GM18519 (cell line): ENCODE measurements at regions not wholly inside any gene's neighbourhood (a gene's known extent, or its start where the extent isn't known, plus 50 kb on each side); places are given as distances from the start of the nearest gene placed in this dataset.

Experiments used
- ATAC-seq: cut with Tn5 transposase; IDR thresholded peaks from one replicate; pipeline ENCODE4 v1.9.1; 2021; ENCODE audit warnings: mild to moderate bottlenecking, moderate library complexity; ENCODE audit not compliant: unreplicated experiment, low FRiP score

DNA sequence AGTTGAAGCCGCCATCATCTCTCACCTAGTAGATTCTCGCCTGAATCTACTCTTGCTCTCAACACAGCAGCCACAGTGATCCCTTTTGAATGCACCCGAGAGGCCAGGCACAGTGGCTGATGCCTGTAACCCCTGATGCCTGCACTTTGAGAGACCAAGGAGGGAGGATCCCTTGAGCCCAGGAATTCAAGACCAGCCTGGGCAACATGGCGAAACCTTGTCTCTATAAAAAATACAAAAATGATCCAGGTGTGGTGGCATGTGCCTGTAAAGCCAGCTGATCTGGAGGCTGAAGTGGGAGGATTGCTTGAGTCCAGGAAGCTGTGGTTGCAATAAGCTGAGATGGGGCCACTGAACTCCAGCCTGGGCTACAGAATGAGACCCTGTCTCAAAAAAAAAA lies 60.3 kb upstream of the EML4 start:
- no peak for ATAC-seq

DNA sequence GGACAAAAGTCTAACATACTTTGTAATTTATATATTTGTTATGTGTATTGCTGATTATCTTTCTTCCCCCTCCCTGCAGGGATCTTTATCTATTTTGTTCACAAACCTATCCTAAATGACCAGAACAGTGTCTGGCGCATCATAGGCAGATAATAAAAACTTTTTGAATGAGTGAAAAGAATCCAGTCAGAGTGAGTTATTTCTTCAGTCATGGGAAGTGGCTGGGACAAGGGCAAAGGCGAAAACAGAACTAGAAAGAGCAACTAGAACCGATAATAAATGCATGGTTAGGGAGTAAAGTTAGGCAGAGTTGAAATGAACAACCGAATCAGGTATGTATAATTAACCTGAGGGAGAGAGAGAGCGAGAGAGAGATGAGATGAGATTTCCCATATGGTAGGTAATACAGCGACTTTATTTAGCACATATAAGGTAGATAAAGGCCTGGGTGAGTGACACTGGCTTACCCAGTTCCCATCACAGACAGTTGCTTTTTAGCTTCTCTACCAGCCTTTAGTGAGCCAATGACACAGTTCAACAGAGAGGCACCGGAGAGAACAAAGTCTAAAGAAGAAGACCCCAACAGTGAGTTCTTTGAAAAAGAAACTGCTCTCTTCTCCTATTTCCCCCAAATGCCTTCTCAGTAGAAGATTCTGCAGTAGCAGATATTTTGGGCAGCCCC lies 59.1 kb upstream of the EML4 start:
- no peak for ATAC-seq

DNA sequence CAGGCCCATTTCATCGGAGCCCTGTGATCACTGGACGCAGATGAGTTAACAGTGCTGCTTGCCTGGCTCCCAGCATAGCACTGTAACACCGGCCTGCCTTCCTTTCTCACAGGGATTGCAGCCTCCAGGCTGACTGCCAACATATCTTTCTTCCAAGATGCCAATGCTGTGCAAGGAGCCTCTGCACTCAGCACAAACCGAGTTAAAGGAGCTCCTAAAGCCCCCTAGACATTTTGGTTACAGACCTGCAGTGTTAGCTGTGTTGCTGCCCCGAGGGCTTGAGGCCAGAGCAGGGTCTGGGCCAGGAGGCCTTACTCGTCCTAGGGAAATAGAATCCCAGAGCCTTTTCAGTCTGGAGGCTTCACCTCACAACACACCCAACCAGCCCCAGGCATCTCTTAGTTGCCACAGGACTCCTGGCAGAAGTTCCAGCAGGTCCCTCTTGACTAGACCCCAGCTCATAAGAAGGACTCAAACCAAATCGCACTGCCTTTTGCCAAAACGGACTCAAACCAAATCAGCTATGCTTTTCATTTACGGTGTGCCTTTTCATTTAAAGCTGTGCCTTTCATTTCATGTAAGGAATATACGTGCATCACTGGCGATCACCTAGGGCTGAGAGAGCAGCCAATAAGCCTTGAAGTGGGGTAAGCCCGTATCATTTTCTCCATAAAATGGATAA lies 58.4 kb upstream of the EML4 start:
- no peak for ATAC-seq

DNA sequence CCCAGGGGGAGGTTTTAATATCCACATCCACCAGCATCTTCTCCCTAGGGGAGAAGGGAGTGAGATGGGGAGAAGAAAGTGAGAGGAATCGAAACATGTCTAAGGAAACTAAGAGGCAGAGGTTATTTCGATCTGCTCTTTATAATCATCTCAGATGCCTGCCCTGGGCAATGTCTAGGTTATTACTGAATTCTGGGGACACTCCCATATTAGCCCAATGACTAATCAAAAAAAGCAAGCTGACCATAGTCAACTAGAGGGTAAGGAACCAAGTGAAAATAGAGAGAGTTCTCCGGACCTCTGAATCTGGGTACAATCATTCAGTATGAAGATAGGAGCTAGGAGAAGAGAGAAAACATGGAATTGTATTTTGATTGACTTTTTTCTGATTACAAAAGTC lies 56.7 kb upstream of the EML4 start:
- no peak for ATAC-seq

DNA sequence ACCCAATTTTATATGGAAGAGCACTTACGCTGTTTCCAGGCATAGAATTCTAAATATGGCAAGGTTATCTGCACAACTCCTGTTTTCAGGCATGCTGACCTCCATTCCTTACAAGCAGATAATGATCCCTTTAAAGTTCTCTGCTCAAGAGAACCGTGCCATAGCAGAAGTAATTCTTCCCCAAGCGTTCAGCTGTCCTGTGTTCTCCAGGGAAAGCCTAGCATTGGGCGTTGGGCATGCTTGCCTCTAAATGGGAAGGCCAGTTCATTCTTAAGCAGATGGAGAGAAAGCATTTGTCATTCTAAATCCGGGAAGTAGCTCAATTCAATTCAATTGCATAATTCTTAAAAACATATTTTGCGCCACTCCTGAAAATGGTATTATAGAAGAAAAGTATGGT lies 55.7 kb upstream of the EML4 start:
- ATAC-seq, result no peak

DNA sequence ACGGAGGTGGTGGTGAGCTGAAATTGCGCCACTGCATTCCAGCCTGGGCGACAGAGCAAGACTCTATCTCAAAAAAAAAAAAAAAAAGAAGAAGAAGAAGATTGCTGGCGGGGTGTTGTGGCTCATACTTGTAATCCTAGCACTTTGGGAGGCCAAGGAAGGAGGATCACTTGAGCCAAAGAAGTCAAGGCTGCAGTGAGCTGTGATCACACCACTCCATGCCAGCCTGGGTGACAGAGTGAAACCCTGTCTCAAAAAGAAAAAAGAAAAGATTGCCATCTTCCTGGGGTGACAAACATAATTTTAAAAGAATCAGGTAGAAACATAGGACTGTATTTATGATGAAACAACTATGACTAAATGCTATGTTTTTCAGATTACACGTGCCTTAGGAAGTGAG lies 55.1 kb upstream of the EML4 start:
- ATAC-seq, result no peak

DNA sequence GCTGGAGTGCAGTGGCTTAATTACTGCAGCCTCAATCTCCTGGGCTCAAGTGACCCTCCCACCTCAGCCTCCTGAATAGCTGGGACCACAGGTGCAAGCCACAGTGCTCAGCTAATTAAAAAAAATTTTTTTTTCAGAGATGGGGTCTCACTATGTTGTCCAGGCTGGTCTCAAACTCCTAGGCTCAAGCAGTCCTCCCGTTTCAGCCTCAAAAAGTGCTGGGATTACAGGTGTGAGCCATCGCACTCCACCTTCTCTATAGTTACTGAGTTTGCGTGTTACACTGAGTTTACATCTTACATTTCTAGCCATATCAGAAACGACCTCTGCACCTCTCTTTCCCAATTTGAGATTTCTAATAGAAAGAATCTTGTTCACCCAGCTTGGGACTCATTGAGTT lies 53.6 kb upstream of the EML4 start:
- no peak for ATAC-seq

DNA sequence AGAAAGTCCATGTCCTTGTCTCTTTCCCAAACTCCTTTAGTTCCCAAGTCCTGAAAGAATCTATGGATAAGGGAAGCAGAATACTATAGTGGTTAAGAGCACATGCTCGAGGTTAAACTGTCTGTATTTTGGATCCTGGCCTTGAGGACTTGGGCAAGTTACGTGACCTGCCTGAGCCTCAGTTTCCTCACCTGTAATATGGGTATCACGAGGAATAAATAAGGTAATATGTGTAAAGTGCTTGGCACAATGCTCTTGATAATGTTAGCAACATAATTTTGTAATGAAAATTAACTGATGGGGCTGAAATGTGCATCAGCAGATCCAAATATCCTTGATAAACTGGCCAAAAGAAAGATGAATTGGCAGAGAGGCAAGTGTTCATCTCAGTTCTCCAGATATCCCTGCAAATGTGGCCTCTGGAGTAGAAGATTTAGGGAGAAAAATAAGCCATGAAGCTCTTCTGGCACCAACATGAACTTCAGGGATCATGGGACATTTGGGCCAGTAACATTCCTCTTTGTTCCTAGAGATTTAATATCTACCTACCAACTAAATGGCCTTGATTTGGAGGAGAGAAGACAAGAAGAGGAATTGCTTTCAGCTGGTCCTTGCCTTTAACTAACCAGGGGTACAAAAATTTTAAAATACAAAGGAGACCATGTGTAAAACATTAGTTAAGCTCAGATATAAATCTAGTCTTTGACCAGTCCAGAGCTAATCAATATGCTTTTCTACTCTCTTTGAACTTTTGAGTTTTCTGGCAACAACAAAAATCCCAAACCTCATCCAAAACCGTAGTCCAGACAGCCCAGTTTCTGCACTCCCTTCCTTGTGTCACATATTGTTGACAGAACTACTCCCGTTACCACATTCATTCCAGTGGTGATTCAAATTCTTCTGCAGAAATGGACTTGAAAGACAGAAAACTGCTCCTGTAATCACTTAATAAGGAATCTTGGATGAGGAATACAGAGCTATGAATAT lies 52.7 kb upstream of the EML4 start:
- ATAC-seq, result no peak

DNA sequence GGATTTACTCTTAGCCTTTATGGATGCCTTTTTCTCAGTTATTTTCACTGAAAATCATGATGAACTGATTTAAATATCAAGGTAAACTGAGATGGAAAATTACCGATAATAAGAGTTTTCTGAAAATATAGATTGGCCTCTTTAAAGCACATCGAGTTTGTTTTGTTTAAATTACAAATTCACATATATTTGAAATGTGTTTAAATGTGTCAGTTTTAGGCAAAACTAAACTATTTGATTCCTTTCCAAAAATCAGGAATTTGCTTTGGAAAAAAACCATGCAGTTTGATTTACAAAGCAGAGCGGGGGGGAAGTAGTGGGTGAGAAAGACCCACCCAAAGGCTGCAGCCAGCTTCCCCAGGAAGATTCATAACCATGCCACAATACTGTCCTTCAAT lies 52.0 kb upstream of the EML4 start:
- no peak for ATAC-seq

DNA sequence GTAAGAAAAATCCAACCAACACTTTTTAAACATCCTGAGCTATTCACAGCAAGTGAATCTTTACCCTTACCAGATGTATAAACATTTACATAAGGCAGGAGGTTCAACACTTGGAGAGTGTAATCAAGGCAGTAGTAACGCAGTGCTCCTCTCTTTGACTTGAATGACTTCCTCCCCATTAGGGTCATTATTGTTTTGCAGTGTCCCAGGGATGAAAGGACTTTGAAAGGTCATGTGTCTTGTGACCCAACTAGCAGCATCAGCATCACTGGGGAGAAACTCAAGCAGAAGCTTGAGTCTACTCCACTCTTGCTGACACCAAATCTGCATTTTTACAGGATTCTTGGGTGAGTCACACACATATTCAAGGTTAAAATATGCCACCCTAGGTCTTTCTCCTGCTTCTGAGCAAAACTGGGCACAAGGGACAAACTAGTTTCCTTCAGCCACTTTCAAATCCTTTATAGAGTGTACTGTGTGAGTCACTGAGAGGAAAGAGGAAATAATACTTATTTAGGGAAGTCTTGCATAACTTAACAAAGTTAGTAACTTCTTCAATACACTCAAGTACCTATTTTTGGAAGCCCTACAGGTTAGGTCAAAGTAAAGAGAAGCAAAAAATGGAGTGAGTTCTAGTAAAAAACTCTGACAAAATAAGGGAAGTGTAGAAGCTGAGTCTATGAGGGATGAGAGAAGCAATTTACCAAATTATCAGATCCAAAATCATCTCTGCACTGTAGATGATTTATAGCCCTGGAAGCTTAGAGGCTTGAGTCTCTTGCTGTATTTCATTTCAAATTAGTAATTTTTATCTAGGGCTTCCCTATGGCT lies 51.0 kb upstream of the EML4 start:
- peak; percentile 85 for ATAC-seq

DNA sequence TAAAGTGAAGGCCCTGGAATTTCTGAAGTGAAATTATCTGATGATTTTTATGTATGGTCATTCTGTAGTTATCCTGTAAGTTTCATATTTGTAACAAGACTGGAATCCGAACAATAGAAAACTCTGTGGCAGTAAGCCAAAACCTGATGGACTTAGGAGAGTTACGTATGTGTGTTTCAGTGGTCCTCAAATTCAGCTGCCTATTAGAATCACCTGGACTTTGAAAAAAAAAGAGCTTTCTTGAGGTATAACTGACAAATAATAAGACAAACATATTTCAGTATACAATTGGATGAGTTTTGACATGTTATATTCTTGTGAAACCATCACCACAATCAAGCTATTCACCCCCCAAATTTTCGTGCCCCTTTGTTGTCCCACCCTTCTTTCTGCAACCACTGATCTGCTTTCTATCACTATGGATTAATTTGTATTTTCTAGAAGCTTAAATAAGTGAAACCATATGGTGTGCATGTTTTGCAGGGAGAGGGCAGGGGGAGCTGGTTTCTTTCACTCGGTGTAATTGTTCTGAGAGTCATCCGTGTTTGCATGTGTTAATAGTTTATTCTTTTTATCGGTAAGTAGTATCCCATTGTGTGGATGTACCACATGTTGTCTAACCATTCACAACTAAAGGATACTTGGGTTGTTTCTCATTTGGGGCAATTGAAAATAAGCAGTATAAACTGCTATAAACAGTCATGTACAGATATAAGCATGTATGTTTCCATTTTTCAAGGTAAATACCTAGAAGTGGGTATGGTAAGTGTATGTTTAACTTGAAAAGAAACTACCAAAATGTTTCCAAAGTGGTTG lies 50.2 kb upstream of the EML4 start:
- no peak for ATAC-seq
